ENCODE measurements at regions not wholly inside any gene's neighbourhood (a gene's known extent, or its start where the extent isn't known, plus 50 kb on each side); places are given as distances from the start of the nearest gene placed in this dataset.

GRCh38 chr22:26797910-26798309, 140.5 kb downstream of the MIAT start:
- peak; percentile 31; the same call in 1 of the 2 replicates for TF ChIP-seq CTCF (IDR thresholded peaks at IDR 0.05; ENCODE audit: low read length)
- no peak for TF ChIP-seq EZH2 (IDR thresholded peaks at IDR 0.05; ENCODE audit: borderline replicate concordance, low read length)

All from OCI-LY1 (cell line).